Coronary artery (tissue), 2 donors: ENCODE measurements at regions not wholly inside any gene's neighbourhood (a gene's known extent, or its start where the extent isn't known, plus 50 kb on each side); places are given as distances from the start of the nearest gene placed in this dataset.

Experiments used
- DNase-seq: peaks from one replicate; pipeline ENCODE4 v3.0.0-alpha.2; 2017; ENCODE audit warnings: low spot score
- H3K27ac ChIP-seq, 2 donors: fragments of 200-600 bp; sonication (generic); one replicate each; pipeline ENCODE4 v1.5.1; 2016 to 2019
- H3K4me3 ChIP-seq: fragments of 200-600 bp; sonication (generic); 2 replicates; pipeline ENCODE4 v1.5.1; 2016; ENCODE audit warnings: mild to moderate bottlenecking, moderate library complexity
- TF ChIP-seq, protein P1 (sequence below): fragments of 200-600 bp; sonication (generic); IDR thresholded peaks from one replicate; pipeline ENCODE4 v1.5.1; 2019; ENCODE audit warnings: antibody characterized with exemption

DNA sequence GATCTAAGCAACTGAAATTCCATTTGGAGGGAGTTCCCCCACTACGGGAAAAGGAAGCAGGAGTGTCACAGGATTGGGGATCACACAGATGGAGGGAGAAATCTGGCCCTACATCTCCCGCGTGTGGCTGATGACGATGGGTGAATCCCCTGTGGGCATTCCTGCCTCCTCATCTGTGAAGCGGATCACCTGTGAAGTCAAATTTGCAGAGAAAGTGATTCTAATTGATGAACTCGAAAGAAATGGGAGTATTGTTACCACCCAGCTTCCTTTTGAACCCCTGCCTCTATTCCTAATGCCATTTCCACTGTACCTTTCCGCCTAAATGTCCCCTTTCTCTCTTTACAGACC is 92.0 kb downstream of the CMPK2 start:
- no peak for DNase-seq
- H3K27ac ChIP-seq = no peak overlapping the region
- TF ChIP-seq, protein P1, sequence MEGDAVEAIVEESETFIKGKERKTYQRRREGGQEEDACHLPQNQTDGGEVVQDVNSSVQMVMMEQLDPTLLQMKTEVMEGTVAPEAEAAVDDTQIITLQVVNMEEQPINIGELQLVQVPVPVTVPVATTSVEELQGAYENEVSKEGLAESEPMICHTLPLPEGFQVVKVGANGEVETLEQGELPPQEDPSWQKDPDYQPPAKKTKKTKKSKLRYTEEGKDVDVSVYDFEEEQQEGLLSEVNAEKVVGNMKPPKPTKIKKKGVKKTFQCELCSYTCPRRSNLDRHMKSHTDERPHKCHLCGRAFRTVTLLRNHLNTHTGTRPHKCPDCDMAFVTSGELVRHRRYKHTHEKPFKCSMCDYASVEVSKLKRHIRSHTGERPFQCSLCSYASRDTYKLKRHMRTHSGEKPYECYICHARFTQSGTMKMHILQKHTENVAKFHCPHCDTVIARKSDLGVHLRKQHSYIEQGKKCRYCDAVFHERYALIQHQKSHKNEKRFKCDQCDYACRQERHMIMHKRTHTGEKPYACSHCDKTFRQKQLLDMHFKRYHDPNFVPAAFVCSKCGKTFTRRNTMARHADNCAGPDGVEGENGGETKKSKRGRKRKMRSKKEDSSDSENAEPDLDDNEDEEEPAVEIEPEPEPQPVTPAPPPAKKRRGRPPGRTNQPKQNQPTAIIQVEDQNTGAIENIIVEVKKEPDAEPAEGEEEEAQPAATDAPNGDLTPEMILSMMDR = no peak
- H3K4me3 ChIP-seq = no peak overlapping the region

DNA sequence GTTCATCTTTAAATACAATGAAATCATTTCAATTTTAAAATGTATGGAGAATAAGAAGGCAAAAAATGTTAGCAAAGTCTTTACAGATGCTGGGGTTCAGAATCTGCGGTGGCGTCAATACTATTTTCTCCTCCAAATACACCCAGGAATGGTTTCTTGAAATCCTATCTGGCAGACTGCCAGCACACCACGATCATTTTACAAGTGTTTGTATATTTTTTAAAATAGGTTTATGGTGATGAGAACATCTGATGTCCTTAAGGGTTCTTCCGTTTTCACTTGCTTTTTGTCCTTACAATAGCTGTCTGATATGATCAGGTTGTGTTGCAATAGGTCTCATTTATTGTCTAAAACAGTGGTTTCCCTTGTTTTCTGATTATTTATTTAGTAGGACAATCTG is 89.6 kb downstream of the CMPK2 start:
- Histone ChIP-seq H3K4me3 (no peak overlapping the region), H3K27ac (no peak overlapping the region)
- DNase-seq = no peak
- TF ChIP-seq, protein P1 = no peak

DNA sequence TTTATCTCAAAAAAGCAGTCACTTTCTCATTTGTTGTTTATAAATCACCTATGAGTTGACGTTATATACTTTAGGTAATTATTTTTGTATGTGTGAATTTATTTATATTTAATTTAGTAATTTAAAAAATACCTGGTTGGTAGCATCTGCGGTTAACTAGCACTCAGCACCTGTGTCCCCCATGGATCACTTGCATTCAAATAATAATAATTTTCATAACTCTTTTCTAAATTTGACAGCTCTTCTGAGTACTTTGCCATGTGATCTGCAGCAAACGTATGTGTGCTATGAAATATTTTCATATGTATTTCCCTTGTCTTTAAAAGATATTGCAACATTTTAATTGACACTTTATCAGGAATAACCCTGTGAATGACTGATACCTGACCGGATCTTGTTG is 88.1 kb downstream of the CMPK2 start:
- TF ChIP-seq, protein P1 = no peak
- Histone ChIP-seq H3K4me3 (no peak overlapping the region), H3K27ac (no peak overlapping the region)
- DNase-seq = no peak

DNA sequence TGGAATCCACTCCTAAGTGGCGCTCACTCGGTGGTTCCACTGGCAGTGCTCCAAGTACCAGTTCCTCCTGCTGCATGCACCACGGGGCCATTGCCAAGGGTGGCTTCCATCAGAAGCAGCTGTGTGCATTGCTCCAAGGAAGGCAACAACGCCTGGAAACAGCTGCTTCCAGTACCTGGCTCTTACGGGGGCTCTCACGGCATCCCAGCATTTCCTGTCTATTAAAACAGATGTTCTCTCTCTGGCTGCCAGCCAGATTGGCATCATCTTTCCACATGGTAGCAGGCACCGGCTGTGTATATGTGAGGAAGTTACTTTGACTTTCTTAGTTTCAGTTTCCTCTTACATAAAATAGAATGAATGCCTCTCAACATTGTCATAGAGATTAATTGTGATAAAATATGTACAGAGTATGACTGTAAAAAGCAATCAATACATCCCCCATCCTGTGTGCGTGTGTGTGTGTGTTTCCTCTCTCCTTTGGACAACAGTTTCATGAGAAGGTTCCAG is 84.9 kb downstream of the CMPK2 start:
- Histone ChIP-seq H3K4me3 (peak overlapping the region; percentile 43), H3K27ac (no peak overlapping the region)
- TF ChIP-seq, protein P1 = no peak
- DNase-seq = no peak

DNA sequence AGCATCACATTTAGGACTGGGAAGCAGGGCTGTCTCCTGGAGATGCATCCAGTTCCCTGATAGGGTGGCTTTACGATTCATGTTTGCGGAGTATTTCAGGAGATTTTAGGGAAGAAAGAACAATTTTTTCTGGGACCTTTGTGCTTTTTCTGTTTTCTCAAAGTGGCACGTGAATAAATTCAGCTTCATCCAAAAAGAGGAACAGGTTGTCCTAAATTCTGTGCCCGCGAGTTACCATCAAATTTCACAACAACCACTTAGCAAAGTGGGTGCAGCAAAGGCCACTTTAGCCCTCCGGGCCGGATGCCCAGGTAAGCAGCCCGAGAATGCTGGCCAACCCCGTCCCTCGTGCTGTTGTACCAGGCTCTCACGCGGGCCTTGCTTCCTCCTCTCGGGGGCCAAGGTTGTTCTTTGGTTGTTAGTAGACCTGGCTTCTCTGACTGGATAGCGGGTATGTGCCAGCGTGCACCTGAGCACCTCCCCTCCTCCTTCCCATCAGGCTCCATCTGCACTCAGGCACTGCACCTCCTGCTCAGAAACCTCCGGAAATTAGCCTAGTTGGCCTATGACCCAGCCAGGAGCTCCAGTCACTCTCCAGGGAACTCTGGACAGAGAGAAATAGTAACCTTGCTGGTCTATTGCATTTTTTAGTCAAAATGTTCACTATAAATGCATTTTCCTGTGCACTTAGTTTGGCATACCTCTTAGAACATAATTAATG is 83.0 kb downstream of the CMPK2 start:
- no peak overlapping the region for H3K4me3 ChIP-seq
- no peak for DNase-seq
- no peak overlapping the region for H3K27ac ChIP-seq
- TF ChIP-seq, protein P1 = no peak

DNA sequence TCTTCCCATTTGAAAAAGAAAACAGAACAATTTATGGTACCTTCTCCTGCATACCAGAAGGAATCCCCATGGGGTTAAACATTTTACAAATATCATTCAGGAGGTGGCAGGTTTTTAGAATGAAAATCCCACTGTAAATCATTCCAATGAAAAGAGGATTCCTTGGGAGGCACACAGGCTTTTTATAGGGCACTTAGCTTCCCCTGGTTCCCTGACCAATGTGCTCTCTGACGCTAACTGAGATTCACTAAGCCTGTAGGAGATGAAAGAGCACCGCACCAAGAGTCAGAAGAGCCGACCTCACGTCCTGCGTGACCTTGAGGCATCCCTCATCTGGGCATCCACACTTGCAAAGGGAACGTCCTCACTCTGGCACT is 82.5 kb downstream of the CMPK2 start:
- TF ChIP-seq, protein P1 = no peak
- Histone ChIP-seq H3K4me3 (no peak overlapping the region), H3K27ac (no peak overlapping the region)
- DNase-seq = no peak

- TF ChIP-seq, protein P1 = no peak
- H3K27ac ChIP-seq = no peak overlapping the region
- DNase-seq = no peak
- H3K4me3 ChIP-seq = no peak overlapping the region
Observed at GRCh38 chr2:6784291-6784690, 81.4 kb downstream of the CMPK2 start.
